GM23338 (cell line): ENCODE measurements at regions not wholly inside any gene's neighbourhood (a gene's known extent, or its start where the extent isn't known, plus 50 kb on each side); places are given as distances from the start of the nearest gene placed in this dataset.

Experiments
- ATAC-seq: fragments of 200-7000 bp; cut with Tn5 transposase; 3 replicates; pipeline ENCODE4 v1.9.1; 2020
- DNase-seq: peaks from one replicate; pipeline ENCODE4 v3.0.0-alpha.2; 2015; ENCODE audit warnings: low spot score
- H2AFZ ChIP-seq: fragments of 200-600 bp; sonication (generic); 2 replicates; pipeline ENCODE4 v1.8.0; 2016; ENCODE audit warnings: antibody characterized with exemption, mild to moderate bottlenecking, moderate library complexity
- H3F3A ChIP-seq: fragments of 200-600 bp; sonication (generic); replicated peaks from 2 replicates; pipeline ENCODE4 v1.8.0; 2017; ENCODE audit warnings: antibody characterized with exemption, mixed run types, low read depth
- H3K27ac ChIP-seq: fragments of 200-600 bp; sonication (generic); 2 replicates; pipeline ENCODE4 v1.6.1; 2016; ENCODE audit warnings: low read depth
- H3K27me3 ChIP-seq: fragments of 200-600 bp; sonication (generic); 2 replicates; pipeline ENCODE4 v1.8.0; 2016; ENCODE audit warnings: mild to moderate bottlenecking, mixed run types, moderate library complexity; ENCODE audit not compliant: insufficient read depth
- H3K36me3 ChIP-seq: fragments of 200-600 bp; sonication (generic); 2 replicates; pipeline ENCODE4 v1.8.0; 2016; ENCODE audit warnings: mild to moderate bottlenecking; ENCODE audit not compliant: insufficient read depth
- H3K4me1 ChIP-seq: fragments of 200-600 bp; sonication (generic); 2 replicates; pipeline ENCODE4 v1.8.0; 2016; ENCODE audit warnings: mild to moderate bottlenecking, moderate library complexity; ENCODE audit not compliant: insufficient read depth
- H3K4me2 ChIP-seq: fragments of 200-600 bp; sonication (generic); 2 replicates; pipeline ENCODE4 v1.7.1; 2017; ENCODE audit warnings: mixed run types
- H3K4me3 ChIP-seq: fragments of 200-600 bp; sonication (generic); 2 replicates; pipeline ENCODE4 v1.6.1; 2016; ENCODE audit warnings: mixed run types
- H3K79me2 ChIP-seq: fragments of 200-600 bp; sonication (generic); replicated peaks from 2 replicates; pipeline ENCODE4 v1.8.0; 2017; ENCODE audit warnings: mild to moderate bottlenecking; ENCODE audit not compliant: insufficient read depth
- H3K9me2 ChIP-seq: fragments of 200-600 bp; sonication (generic); 2 replicates; pipeline ENCODE4 v1.8.0; 2017; ENCODE audit not compliant: insufficient read depth
- H4K20me1 ChIP-seq: fragments of 200-600 bp; sonication (generic); replicated peaks from 2 replicates; pipeline ENCODE4 v1.8.0; 2017; ENCODE audit warnings: mild to moderate bottlenecking; ENCODE audit not compliant: insufficient read depth
- H3K27ac Mint-ChIP-seq: 2 replicates; pipeline ENCODE4 v1.8.0; 2020; ENCODE audit warnings: inconsistent platforms, mild to moderate bottlenecking, moderate library complexity, mixed read lengths
- H3K27me3 Mint-ChIP-seq: 3 replicates; pipeline ENCODE4 v1.8.0; 2022; ENCODE audit warnings: low read depth, mild to moderate bottlenecking, moderate library complexity, mixed read lengths, inconsistent platforms; ENCODE audit not compliant: insufficient read depth, poor library complexity
- H3K36me3 Mint-ChIP-seq: 3 replicates; pipeline ENCODE4 v1.8.0; 2021; ENCODE audit warnings: low read depth, mild to moderate bottlenecking, inconsistent platforms, moderate library complexity, mixed read lengths
- H3K4me1 Mint-ChIP-seq: 3 replicates; pipeline ENCODE4 v1.8.0; 2020; ENCODE audit warnings: mild to moderate bottlenecking, inconsistent platforms, mixed read lengths
- H3K4me3 Mint-ChIP-seq: 3 replicates; pipeline ENCODE4 v1.8.0; 2021; ENCODE audit warnings: moderate library complexity, mild to moderate bottlenecking, inconsistent platforms, mixed read lengths
- H3K9me3 Mint-ChIP-seq: 3 replicates; pipeline ENCODE4 v1.8.0; 2020; ENCODE audit warnings: moderate library complexity, mild to moderate bottlenecking, inconsistent platforms, mixed read lengths
- CREB1 ChIP-seq: fragments of 250-450 bp; sonication (Bioruptor Pico); IDR thresholded peaks from 2 replicates; pipeline ENCODE4 v1.5.0; 2020; ENCODE audit warnings: low read depth, mild to moderate bottlenecking, moderate library complexity
- EZH2 ChIP-seq: fragments of 200-600 bp; sonication (generic); IDR thresholded peaks from one replicate; pipeline ENCODE4 v1.8.0; 2017; ENCODE audit warnings: antibody characterized with exemption, mild to moderate bottlenecking, low read depth; ENCODE audit not compliant: unreplicated experiment
- EZH2phosphoT487 ChIP-seq: fragments of 200-600 bp; sonication (generic); IDR thresholded peaks from one replicate; pipeline ENCODE4 v1.8.1; 2018; ENCODE audit warnings: antibody characterized with exemption; ENCODE audit not compliant: unreplicated experiment
- JUNB ChIP-seq: IDR thresholded peaks from one replicate; pipeline ENCODE4 v1.6.1; 2016; ENCODE audit warnings: antibody characterized with exemption; ENCODE audit not compliant: unreplicated experiment
- NANOG ChIP-seq: IDR thresholded peaks from 2 replicates; pipeline ENCODE4 v1.6.1; 2016; ENCODE audit warnings: antibody characterized with exemption, borderline replicate concordance
- POLR2AphosphoS5 ChIP-seq: IDR thresholded peaks from 2 replicates; pipeline ENCODE4 v1.6.1; 2016; ENCODE audit warnings: antibody characterized with exemption, low read depth
- STAT1 ChIP-seq: IDR thresholded peaks from one replicate; pipeline ENCODE4 v1.6.1; 2016; ENCODE audit warnings: antibody characterized with exemption; ENCODE audit not compliant: unreplicated experiment
- ZNF114 ChIP-seq: fragments of 250-450 bp; sonication (Bioruptor Pico); IDR thresholded peaks from 2 replicates; pipeline ENCODE4 v1.5.0; 2020; ENCODE audit warnings: mild to moderate bottlenecking, moderate library complexity
- ZNF331 ChIP-seq: fragments of 250-450 bp; sonication (Bioruptor Pico); IDR thresholded peaks from 2 replicates; pipeline ENCODE4 v1.5.0; 2020; ENCODE audit warnings: low read depth, mild to moderate bottlenecking, moderate library complexity
- TF ChIP-seq, protein P1 (sequence below): IDR thresholded peaks from 2 replicates; pipeline ENCODE4 v1.6.1; 2016; ENCODE audit warnings: antibody characterized with exemption
- TF ChIP-seq, protein P2 (sequence below): fragments of 250-450 bp; sonication (Bioruptor Pico); IDR thresholded peaks from 2 replicates; pipeline ENCODE4 v1.5.0; 2020; ENCODE audit warnings: mild to moderate bottlenecking, moderate library complexity
- TF ChIP-seq, protein P3 (sequence below): IDR thresholded peaks from one replicate; pipeline ENCODE4 v1.6.1; 2018; ENCODE audit warnings: antibody characterized with exemption; ENCODE audit not compliant: unreplicated experiment

DNA sequence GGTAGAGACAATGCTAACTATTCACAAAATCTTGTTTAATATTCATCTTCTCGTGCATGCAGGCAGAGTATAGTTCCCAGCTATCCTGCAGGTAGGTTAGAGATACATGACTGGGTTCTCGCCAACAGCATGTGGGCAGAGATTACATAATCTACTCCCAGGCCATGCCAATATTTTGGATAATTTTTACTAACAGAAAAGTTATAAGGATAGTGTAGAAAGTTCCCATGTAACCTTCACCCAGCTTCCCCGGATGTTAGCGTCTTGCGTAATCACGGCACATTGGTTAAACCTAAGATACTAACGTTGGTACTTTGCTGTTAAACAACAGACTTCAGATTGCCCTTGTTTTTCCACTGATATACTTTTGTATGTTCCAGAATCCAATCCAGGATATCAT, 215.5 kb upstream of the LARGE1 start:
- no peak overlapping the region for H3K27ac ChIP-seq
- ATAC-seq (no peak), DNase-seq (no peak)
- H3K27ac Mint-ChIP-seq = no peak overlapping the region
- peaks cover 37% of the 10 kb centered on the region for H3K9me3 Mint-ChIP-seq
- H4K20me1 ChIP-seq = no peaks in the 10 kb centered on the region
- no peaks in the 10 kb centered on the region for H3K9me2 ChIP-seq
- H2AFZ ChIP-seq = no peak overlapping the region
- no peaks in the 10 kb centered on the region for H3K4me1 ChIP-seq
- no peak for TF ChIP-seq JUNB
- TF ChIP-seq NANOG = no peak
- TF ChIP-seq EZH2phosphoT487 = no peak
- TF ChIP-seq, protein P1, sequence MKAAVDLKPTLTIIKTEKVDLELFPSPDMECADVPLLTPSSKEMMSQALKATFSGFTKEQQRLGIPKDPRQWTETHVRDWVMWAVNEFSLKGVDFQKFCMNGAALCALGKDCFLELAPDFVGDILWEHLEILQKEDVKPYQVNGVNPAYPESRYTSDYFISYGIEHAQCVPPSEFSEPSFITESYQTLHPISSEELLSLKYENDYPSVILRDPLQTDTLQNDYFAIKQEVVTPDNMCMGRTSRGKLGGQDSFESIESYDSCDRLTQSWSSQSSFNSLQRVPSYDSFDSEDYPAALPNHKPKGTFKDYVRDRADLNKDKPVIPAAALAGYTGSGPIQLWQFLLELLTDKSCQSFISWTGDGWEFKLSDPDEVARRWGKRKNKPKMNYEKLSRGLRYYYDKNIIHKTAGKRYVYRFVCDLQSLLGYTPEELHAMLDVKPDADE = no peak
- TF ChIP-seq STAT1 = no peak
- no peaks in the 10 kb centered on the region for H3K36me3 ChIP-seq
- no peaks in the 10 kb centered on the region for H3K27me3 ChIP-seq
- H3K27me3 Mint-ChIP-seq = peaks cover 2% of the 10 kb centered on the region
- H3K4me2 ChIP-seq = no peak overlapping the region
- no peak overlapping the region for H3K4me3 Mint-ChIP-seq
- no peaks in the 10 kb centered on the region for H3K79me2 ChIP-seq
- H3F3A ChIP-seq = no peaks in the 10 kb centered on the region
- no peak overlapping the region for H3K4me3 ChIP-seq
- H3K36me3 Mint-ChIP-seq = no peaks in the 10 kb centered on the region
- no peaks in the 10 kb centered on the region for H3K4me1 Mint-ChIP-seq

DNA sequence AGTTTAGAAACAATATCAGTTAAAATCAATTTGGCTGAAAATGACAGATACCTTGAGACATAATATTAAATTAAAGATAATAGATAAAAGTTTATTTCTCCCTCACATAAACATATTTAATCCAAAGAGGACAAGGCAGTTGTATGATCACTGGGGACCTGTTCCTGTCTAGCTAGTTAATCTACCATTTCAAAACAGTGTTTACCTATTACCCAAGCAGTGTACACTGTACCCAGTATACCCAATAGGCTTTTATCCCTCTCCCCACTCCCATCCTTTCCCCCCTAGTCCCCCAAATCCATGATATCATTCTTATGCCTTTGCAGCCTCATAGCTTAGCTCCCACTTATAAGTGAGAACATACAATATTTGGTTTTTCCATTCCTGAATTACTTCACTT, 229.7 kb upstream of the LARGE1 start:
- Histone ChIP-seq H3K4me1 (no peaks in the 10 kb centered on the region), H3K27me3 (no peaks in the 10 kb centered on the region), H3K79me2 (no peaks in the 10 kb centered on the region), H4K20me1 (no peaks in the 10 kb centered on the region), H3K9me2 (no peaks in the 10 kb centered on the region; the same call in 1 of the 2 replicates), H3F3A (no peaks in the 10 kb centered on the region), H3K27ac (no peak overlapping the region), H3K4me2 (no peak overlapping the region), H3K36me3 (no peaks in the 10 kb centered on the region), H2AFZ (no peak overlapping the region), H3K4me3 (no peak overlapping the region)
- H3K9me3 Mint-ChIP-seq = peaks cover 56% of the 10 kb centered on the region
- DNase-seq = no peak
- no peak for ATAC-seq
- H3K4me1 Mint-ChIP-seq = peaks cover 8% of the 10 kb centered on the region
- peaks cover 2% of the 10 kb centered on the region; the same call in 1 of the 3 replicates for H3K36me3 Mint-ChIP-seq
- H3K4me3 Mint-ChIP-seq = no peak overlapping the region
- H3K27ac Mint-ChIP-seq = no peak overlapping the region
- H3K27me3 Mint-ChIP-seq = no peaks in the 10 kb centered on the region
- TF ChIP-seq, protein P2, sequence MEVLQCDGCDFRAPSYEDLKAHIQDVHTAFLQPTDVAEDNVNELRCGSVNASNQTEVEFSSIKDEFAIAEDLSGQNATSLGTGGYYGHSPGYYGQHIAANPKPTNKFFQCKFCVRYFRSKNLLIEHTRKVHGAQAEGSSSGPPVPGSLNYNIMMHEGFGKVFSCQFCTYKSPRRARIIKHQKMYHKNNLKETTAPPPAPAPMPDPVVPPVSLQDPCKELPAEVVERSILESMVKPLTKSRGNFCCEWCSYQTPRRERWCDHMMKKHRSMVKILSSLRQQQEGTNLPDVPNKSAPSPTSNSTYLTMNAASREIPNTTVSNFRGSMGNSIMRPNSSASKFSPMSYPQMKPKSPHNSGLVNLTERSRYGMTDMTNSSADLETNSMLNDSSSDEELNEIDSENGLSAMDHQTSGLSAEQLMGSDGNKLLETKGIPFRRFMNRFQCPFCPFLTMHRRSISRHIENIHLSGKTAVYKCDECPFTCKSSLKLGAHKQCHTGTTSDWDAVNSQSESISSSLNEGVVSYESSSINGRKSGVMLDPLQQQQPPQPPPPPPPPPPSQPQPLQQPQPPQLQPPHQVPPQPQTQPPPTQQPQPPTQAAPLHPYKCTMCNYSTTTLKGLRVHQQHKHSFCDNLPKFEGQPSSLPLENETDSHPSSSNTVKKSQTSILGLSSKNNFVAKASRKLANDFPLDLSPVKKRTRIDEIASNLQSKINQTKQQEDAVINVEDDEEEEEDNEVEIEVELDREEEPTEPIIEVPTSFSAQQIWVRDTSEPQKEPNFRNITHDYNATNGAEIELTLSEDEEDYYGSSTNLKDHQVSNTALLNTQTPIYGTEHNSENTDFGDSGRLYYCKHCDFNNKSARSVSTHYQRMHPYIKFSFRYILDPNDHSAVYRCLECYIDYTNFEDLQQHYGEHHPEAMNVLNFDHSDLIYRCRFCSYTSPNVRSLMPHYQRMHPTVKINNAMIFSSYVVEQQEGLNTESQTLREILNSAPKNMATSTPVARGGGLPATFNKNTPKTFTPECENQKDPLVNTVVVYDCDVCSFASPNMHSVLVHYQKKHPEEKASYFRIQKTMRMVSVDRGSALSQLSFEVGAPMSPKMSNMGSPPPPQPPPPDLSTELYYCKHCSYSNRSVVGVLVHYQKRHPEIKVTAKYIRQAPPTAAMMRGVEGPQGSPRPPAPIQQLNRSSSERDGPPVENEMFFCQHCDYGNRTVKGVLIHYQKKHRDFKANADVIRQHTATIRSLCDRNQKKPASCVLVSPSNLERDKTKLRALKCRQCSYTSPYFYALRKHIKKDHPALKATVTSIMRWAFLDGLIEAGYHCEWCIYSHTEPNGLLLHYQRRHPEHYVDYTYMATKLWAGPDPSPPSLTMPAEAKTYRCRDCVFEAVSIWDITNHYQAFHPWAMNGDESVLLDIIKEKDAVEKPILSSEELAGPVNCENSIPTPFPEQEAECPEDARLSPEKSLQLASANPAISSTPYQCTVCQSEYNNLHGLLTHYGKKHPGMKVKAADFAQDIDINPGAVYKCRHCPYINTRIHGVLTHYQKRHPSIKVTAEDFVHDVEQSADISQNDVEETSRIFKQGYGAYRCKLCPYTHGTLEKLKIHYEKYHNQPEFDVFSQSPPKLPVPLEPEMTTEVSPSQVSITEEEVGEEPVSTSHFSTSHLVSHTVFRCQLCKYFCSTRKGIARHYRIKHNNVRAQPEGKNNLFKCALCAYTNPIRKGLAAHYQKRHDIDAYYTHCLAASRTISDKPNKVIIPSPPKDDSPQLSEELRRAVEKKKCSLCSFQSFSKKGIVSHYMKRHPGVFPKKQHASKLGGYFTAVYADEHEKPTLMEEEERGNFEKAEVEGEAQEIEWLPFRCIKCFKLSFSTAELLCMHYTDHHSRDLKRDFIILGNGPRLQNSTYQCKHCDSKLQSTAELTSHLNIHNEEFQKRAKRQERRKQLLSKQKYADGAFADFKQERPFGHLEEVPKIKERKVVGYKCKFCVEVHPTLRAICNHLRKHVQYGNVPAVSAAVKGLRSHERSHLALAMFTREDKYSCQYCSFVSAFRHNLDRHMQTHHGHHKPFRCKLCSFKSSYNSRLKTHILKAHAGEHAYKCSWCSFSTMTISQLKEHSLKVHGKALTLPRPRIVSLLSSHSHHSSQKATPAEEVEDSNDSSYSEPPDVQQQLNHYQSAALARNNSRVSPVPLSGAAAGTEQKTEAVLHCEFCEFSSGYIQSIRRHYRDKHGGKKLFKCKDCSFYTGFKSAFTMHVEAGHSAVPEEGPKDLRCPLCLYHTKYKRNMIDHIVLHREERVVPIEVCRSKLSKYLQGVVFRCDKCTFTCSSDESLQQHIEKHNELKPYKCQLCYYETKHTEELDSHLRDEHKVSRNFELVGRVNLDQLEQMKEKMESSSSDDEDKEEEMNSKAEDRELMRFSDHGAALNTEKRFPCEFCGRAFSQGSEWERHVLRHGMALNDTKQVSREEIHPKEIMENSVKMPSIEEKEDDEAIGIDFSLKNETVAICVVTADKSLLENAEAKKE (CRISPR knock-in tag) = no peak
- TF ChIP-seq ZNF114 (CRISPR knock-in tag) (no peak), JUNB (no peak), EZH2 (no peak), STAT1 (no peak), EZH2phosphoT487 (no peak), NANOG (no peak), ZNF331 (CRISPR knock-in tag) (no peak), CREB1 (CRISPR knock-in tag) (no peak), POLR2AphosphoS5 (no peak)
- TF ChIP-seq, protein P3, sequence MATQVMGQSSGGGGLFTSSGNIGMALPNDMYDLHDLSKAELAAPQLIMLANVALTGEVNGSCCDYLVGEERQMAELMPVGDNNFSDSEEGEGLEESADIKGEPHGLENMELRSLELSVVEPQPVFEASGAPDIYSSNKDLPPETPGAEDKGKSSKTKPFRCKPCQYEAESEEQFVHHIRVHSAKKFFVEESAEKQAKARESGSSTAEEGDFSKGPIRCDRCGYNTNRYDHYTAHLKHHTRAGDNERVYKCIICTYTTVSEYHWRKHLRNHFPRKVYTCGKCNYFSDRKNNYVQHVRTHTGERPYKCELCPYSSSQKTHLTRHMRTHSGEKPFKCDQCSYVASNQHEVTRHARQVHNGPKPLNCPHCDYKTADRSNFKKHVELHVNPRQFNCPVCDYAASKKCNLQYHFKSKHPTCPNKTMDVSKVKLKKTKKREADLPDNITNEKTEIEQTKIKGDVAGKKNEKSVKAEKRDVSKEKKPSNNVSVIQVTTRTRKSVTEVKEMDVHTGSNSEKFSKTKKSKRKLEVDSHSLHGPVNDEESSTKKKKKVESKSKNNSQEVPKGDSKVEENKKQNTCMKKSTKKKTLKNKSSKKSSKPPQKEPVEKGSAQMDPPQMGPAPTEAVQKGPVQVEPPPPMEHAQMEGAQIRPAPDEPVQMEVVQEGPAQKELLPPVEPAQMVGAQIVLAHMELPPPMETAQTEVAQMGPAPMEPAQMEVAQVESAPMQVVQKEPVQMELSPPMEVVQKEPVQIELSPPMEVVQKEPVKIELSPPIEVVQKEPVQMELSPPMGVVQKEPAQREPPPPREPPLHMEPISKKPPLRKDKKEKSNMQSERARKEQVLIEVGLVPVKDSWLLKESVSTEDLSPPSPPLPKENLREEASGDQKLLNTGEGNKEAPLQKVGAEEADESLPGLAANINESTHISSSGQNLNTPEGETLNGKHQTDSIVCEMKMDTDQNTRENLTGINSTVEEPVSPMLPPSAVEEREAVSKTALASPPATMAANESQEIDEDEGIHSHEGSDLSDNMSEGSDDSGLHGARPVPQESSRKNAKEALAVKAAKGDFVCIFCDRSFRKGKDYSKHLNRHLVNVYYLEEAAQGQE = no peak
